A549 (cell line): ENCODE measurements at regions not wholly inside any gene's neighbourhood (a gene's known extent, or its start where the extent isn't known, plus 50 kb on each side); places are given as distances from the start of the nearest gene placed in this dataset.

Experiments
- ATAC-seq, 2 experiments: fragments of 200-7000 bp in 1 of 2; fragments of >200 bp in 1 of 2; cut with Nextera tagmentation in 1 of 2; cut with Tn5 transposase in 1 of 2; 3 replicates each; pipeline versions ENCODE4 v1.8.0 to v1.9.1; 2018 to 2020; ENCODE audit warnings: mild to moderate bottlenecking in 1 of 2, moderate library complexity in 1 of 2
- CTCF ChIA-PET: fragments of 300-600 bp; sonication (Branson Sonifier 250); formaldehyde crosslinking; extraction: SDS; loops from one replicate; lab custom pipeline; 2021; ENCODE audit warnings: antibody characterized with exemption, inconsistent platforms; lab: Yijun Ruan, JAX
- POLR2A ChIA-PET: fragments of 350-600 bp; formaldehyde crosslinking; extraction: SDS; loops from one replicate; lab custom pipeline; 2021; ENCODE audit warnings: antibody characterized with exemption, inconsistent platforms; lab: Yijun Ruan, JAX
- DNase-seq, 2 experiments: peaks; one replicate each; pipeline versions ENCODE4 v3.0.0 to v3.0.0-alpha.2; 2011 to 2016; ENCODE audit warnings: low read depth in 1 of 2, low spot score in 1 of 2
- FAIRE-seq: peaks from 2 replicates; lab custom pipeline; 2011; peaks lifted over from hg19 to GRCh38; lab: Jason Lieb, UNC
- H3K27ac ChIP-seq, 2 experiments: fragments of >200 bp; sonication (Bioruptor Twin); formaldehyde crosslinking; 3 replicates each; pipeline ENCODE4 v1.5.1; 2016 to 2017
- H3K4me1 ChIP-seq: fragments of >200 bp; sonication (Bioruptor Twin); formaldehyde crosslinking; 3 replicates; pipeline ENCODE4 v1.6.1; 2016
- H3K4me2 ChIP-seq: fragments of >200 bp; sonication (Bioruptor Twin); formaldehyde crosslinking; 3 replicates; pipeline ENCODE4 v1.6.1; 2016
- H3K4me3 ChIP-seq: fragments of >200 bp; sonication (Bioruptor Twin); formaldehyde crosslinking; 3 replicates; pipeline ENCODE4 v1.5.1; 2016
- H3K9me3 ChIP-seq: fragments of >200 bp; sonication (Bioruptor Twin); formaldehyde crosslinking; 3 replicates; pipeline ENCODE4 v1.6.1; 2016
- BHLHE40 ChIP-seq: IDR thresholded peaks from 2 replicates; pipeline ENCODE4 v1.6.1; 2012; ENCODE audit warnings: low read depth, low read length, inconsistent platforms
- CHD2 ChIP-seq: fragments of 150-350 bp; IDR thresholded peaks from 2 replicates; pipeline ENCODE4 v1.6.1; 2014; ENCODE audit warnings: low read length; ENCODE audit not compliant: partially characterized antibody
- CHD4 ChIP-seq: fragments of 200-600 bp; sonication (generic); IDR thresholded peaks from 2 replicates; pipeline ENCODE4 v1.6.1; 2016; ENCODE audit warnings: antibody characterized with exemption, mild to moderate bottlenecking, borderline replicate concordance
- EHMT2 ChIP-seq: fragments of 200-600 bp; sonication (generic); IDR thresholded peaks from 2 replicates; pipeline ENCODE4 v1.6.1; 2016; ENCODE audit warnings: antibody characterized with exemption, low read depth, mild to moderate bottlenecking, moderate library complexity
- EP300 ChIP-seq, 2 experiments: fragments of >200 bp; sonication (Bioruptor Twin); formaldehyde crosslinking; IDR thresholded peaks; 2 replicates in 1 of 2; 3 replicates in 1 of 2; pipeline ENCODE4 v1.6.1; 2016 to 2017
- ESRRA ChIP-seq: fragments of 150-350 bp; IDR thresholded peaks from 2 replicates; pipeline ENCODE4 v1.6.1; 2014; ENCODE audit warnings: mild to moderate bottlenecking, low read length, borderline replicate concordance
- FOXS1 ChIP-seq: fragments of 250-450 bp; sonication (Bioruptor Pico); IDR thresholded peaks from 2 replicates; pipeline ENCODE4 v1.5.0; 2020; ENCODE audit warnings: mild to moderate bottlenecking, moderate library complexity
- GATA3 ChIP-seq: IDR thresholded peaks from 2 replicates; pipeline ENCODE4 v1.6.1; 2012; ENCODE audit warnings: borderline replicate concordance
- HEYL ChIP-seq: fragments of 250-450 bp; sonication (Bioruptor Pico); IDR thresholded peaks from 2 replicates; pipeline ENCODE4 v1.8.0; 2021; ENCODE audit warnings: mild to moderate bottlenecking, moderate library complexity
- HOXA7 ChIP-seq: fragments of 250-450 bp; sonication (Bioruptor Pico); IDR thresholded peaks from 2 replicates; pipeline ENCODE4 v1.5.0; 2020; ENCODE audit warnings: mild to moderate bottlenecking, moderate library complexity
- JUN ChIP-seq, 2 experiments: fragments of >200 bp; sonication (Bioruptor Twin); formaldehyde crosslinking; IDR thresholded peaks; 2 replicates in 1 of 2; 3 replicates in 1 of 2; pipeline ENCODE4 v1.6.1; 2016 to 2017
- KDM5A ChIP-seq: fragments of 200-600 bp; sonication (generic); IDR thresholded peaks from 2 replicates; pipeline ENCODE4 v1.6.1; 2016; ENCODE audit warnings: antibody characterized with exemption, mild to moderate bottlenecking
- MAFK ChIP-seq: fragments of 450-650 bp; IDR thresholded peaks from 2 replicates; pipeline ENCODE4 v1.6.1; 2014; ENCODE audit not compliant: partially characterized antibody
- MAZ ChIP-seq: fragments of 150-350 bp; IDR thresholded peaks from 2 replicates; pipeline ENCODE4 v1.6.1; 2014; ENCODE audit warnings: antibody characterized with exemption, low read depth, low read length, borderline replicate concordance
- NFE2L2 ChIP-seq: fragments of 150-350 bp; conservative IDR thresholded peaks from 2 replicates; pipeline ENCODE4 v1.6.1; 2014; ENCODE audit warnings: low read length
- NPAS2 ChIP-seq: fragments of 250-450 bp; sonication (Bioruptor Pico); IDR thresholded peaks from 2 replicates; pipeline ENCODE4 v1.8.0; 2022; ENCODE audit warnings: mild to moderate bottlenecking, moderate library complexity, borderline replicate concordance
- PHF8 ChIP-seq: fragments of 200-600 bp; sonication (generic); IDR thresholded peaks from 2 replicates; pipeline ENCODE4 v1.6.1; 2016; ENCODE audit warnings: low read depth, mild to moderate bottlenecking, antibody characterized with exemption, moderate library complexity, borderline replicate concordance
- POLR2A ChIP-seq: IDR thresholded peaks from 2 replicates; pipeline ENCODE4 v1.6.1; 2012; ENCODE audit warnings: mild to moderate bottlenecking, low read length
- POLR2AphosphoS2 ChIP-seq: conservative IDR thresholded peaks from 2 replicates; pipeline ENCODE4 v1.6.1; 2012; ENCODE audit warnings: low read length, improper control_type of control experiment, inconsistent platforms
- RCOR1 ChIP-seq: fragments of 150-350 bp; IDR thresholded peaks from 2 replicates; pipeline ENCODE4 v1.6.1; 2014; ENCODE audit warnings: antibody characterized with exemption, low read length, low read depth
- SREBF2 ChIP-seq: fragments of 450-650 bp; IDR thresholded peaks from 2 replicates; pipeline ENCODE4 v1.6.1; 2014; ENCODE audit warnings: mild to moderate bottlenecking, moderate library complexity
- TP53 ChIP-seq: fragments of 250-450 bp; sonication (Bioruptor Pico); IDR thresholded peaks from 2 replicates; pipeline ENCODE4 v1.5.0; 2021; ENCODE audit warnings: mild to moderate bottlenecking, moderate library complexity
- ZNF302 ChIP-seq: fragments of 250-450 bp; sonication (Bioruptor Pico); IDR thresholded peaks from 2 replicates; pipeline ENCODE4 v1.9.0; 2021; ENCODE audit warnings: inconsistent platforms, mild to moderate bottlenecking, moderate library complexity
- WGBS: methylation state at CpG from one replicate; pipeline ENCODE4 v1.1.6; 2017; ENCODE audit errors: missing lambda C conversion rate; 5-methylcytosine and 5-hydroxymethylcytosine counted together
- TF ChIP-seq, protein P1 (sequence below): fragments of >200 bp; sonication (Bioruptor Twin); formaldehyde crosslinking; IDR thresholded peaks from 3 replicates; pipeline ENCODE4 v1.5.1; 2016
- TF ChIP-seq, protein P2 (sequence below): fragments of 250-450 bp; sonication (Bioruptor Pico); IDR thresholded peaks from 2 replicates; pipeline ENCODE4 v1.5.0; 2020; ENCODE audit warnings: low read depth, mild to moderate bottlenecking, moderate library complexity
- TF ChIP-seq, protein P3 (sequence below): fragments of >200 bp; sonication (Bioruptor Twin); formaldehyde crosslinking; IDR thresholded peaks from 3 replicates; pipeline ENCODE4 v1.6.1; 2016
- TF ChIP-seq, protein P4 (sequence below): IDR thresholded peaks from 2 replicates; pipeline ENCODE4 v1.6.1; 2012
- TF ChIP-seq, protein P5 (sequence below): IDR thresholded peaks from 2 replicates; pipeline ENCODE4 v1.6.1; 2012; ENCODE audit warnings: low read depth, borderline replicate concordance

DNA sequence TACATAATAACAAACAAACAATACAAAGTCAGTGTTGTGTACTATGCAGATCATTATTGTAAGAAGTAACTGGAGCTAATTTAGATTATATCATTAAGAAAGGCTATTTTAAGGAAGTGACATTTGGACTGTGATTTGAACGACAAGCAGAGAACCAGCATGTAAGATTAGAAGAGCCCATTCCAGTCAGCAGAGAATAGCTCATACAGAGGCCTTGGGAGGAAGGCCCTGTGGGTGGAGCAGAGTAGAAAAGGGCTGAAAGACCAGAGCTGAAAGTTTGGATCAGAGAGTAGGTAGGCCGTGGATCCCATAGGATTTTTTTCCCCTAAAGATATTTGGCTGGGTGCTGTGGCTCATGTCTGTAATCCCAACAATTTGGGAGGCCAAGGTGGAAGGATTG, 190.1 kb downstream of the OMA1 start:
- ChIA-PET CTCF (no interaction called here), POLR2A (no interaction called here)
- Histone ChIP-seq H3K4me2 (no peak overlapping the region), H3K4me3 (no peak overlapping the region), H3K9me3 (no peaks in the 10 kb centered on the region), H3K4me1 (peaks cover 4% of the 10 kb centered on the region; the same call in 2 of the 3 replicates), H3K27ac (no peak overlapping the region)
- DNase-seq (no peak), FAIRE-seq (no peak), ATAC-seq (no peak)
- TF ChIP-seq NPAS2 (CRISPR knock-in tag) (no peak), ZNF302 (no peak), TP53 (CRISPR knock-in tag) (no peak), MAFK (no peak), SREBF2 (no peak), NFE2L2 (no peak), PHF8 (no peak), POLR2A (no peak), CHD4 (no peak), ESRRA (no peak), KDM5A (no peak), RCOR1 (no peak), FOXS1 (CRISPR knock-in tag) (no peak), BHLHE40 (no peak)
- TF ChIP-seq, protein P1, sequence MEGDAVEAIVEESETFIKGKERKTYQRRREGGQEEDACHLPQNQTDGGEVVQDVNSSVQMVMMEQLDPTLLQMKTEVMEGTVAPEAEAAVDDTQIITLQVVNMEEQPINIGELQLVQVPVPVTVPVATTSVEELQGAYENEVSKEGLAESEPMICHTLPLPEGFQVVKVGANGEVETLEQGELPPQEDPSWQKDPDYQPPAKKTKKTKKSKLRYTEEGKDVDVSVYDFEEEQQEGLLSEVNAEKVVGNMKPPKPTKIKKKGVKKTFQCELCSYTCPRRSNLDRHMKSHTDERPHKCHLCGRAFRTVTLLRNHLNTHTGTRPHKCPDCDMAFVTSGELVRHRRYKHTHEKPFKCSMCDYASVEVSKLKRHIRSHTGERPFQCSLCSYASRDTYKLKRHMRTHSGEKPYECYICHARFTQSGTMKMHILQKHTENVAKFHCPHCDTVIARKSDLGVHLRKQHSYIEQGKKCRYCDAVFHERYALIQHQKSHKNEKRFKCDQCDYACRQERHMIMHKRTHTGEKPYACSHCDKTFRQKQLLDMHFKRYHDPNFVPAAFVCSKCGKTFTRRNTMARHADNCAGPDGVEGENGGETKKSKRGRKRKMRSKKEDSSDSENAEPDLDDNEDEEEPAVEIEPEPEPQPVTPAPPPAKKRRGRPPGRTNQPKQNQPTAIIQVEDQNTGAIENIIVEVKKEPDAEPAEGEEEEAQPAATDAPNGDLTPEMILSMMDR = no peak
- TF ChIP-seq, protein P2, sequence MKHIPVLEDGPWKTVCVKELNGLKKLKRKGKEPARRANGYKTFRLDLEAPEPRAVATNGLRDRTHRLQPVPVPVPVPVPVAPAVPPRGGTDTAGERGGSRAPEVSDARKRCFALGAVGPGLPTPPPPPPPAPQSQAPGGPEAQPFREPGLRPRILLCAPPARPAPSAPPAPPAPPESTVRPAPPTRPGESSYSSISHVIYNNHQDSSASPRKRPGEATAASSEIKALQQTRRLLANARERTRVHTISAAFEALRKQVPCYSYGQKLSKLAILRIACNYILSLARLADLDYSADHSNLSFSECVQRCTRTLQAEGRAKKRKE (CRISPR knock-in tag) = no peak
- WGBS = 25% methylated on average over 2 of the region's 2 CpGs

DNA sequence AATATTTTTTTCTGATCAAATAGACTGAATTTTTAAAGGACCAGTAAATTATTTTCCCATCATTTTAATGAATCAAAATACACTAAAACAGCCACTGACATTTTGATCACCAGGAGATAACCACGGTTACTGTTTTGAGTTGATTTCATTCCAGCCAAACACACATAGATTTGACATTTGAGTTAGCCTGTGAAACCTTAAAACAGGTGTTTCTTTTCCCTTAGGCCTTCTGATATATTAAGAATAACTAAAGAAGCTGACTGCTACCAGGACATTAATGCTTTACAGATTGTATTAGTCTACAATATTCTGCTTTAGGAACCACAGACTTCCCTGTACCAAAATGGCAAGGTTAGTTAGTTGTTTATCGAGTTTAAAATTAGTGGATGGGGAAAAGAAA, 193.4 kb downstream of the OMA1 start:
- ATAC-seq (no peak), DNase-seq (no peak)

DNA sequence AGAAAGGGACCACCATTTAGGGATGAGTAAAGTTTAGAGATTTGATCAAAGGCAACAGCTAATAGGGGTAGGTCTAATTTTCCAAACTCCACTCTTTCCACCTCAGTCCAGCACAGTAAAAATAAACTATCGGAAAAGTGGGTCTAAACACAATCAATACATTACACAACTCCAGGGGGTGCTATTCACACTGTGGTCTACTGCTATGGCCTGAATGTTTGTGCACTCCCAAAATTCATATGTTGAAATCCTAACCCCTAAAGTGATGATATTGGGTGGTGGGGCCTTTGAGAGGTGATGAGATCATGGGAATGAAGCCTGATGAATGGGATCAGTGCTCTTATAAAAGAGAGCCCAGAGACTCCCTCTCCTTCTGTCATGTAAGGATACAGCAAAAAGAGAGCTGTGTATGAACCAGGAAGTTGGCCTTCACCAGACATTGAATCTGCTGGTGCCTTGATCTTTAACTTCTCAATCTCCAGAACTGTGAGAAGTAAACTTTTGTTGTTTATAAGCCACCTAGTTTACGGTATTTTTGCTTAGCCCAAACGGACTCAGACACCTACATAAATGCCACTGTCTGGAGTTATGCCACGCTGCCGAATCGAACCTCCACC, 193.9 kb downstream of the OMA1 start:
- CTCF ChIA-PET = no interaction called here
- WGBS = 23% methylated on average over 6 of the region's 6 CpGs
- no peak for FAIRE-seq
- TF ChIP-seq, protein P3, sequence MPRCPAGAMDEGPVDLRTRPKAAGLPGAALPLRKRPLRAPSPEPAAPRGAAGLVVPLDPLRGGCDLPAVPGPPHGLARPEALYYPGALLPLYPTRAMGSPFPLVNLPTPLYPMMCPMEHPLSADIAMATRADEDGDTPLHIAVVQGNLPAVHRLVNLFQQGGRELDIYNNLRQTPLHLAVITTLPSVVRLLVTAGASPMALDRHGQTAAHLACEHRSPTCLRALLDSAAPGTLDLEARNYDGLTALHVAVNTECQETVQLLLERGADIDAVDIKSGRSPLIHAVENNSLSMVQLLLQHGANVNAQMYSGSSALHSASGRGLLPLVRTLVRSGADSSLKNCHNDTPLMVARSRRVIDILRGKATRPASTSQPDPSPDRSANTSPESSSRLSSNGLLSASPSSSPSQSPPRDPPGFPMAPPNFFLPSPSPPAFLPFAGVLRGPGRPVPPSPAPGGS = no peak
- TF ChIP-seq EHMT2 = no peak
- no peak for TF ChIP-seq GATA3
- TF ChIP-seq, protein P1 = no peak
- TF ChIP-seq, protein P4, sequence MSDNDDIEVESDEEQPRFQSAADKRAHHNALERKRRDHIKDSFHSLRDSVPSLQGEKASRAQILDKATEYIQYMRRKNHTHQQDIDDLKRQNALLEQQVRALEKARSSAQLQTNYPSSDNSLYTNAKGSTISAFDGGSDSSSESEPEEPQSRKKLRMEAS = no peak
- TF ChIP-seq EP300 (IDR thresholded peaks at IDR 0.05) = no peak
- TF ChIP-seq, protein P5, sequence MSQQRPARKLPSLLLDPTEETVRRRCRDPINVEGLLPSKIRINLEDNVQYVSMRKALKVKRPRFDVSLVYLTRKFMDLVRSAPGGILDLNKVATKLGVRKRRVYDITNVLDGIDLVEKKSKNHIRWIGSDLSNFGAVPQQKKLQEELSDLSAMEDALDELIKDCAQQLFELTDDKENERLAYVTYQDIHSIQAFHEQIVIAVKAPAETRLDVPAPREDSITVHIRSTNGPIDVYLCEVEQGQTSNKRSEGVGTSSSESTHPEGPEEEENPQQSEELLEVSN = no peak
- TF ChIP-seq JUN (IDR thresholded peaks at IDR 0.05) = no peak
- no peak for TF ChIP-seq HOXA7 (CRISPR knock-in tag)
- no peak for TF ChIP-seq MAZ
- no peak for TF ChIP-seq CHD2
- no peak for TF ChIP-seq FOXS1 (CRISPR knock-in tag)
- TF ChIP-seq HEYL (CRISPR knock-in tag) = no peak
- no peak for TF ChIP-seq POLR2AphosphoS2

More for the DNA sequence above, 193.4 kb downstream of the OMA1 start:
- 3% methylated on average over 2 of the region's 2 CpGs for WGBS
- TF ChIP-seq BHLHE40 = no peak
- TF ChIP-seq, all 56 proteins: peak for 0
- ChIA-PET CTCF (no interaction called here), POLR2A (no interaction called here)
- peaks cover 4% of the 10 kb centered on the region; the same call in 2 of the 3 replicates for H3K4me1 ChIP-seq
- no peak overlapping the region for H3K27ac ChIP-seq
- H3K4me3 ChIP-seq = no peak overlapping the region
- FAIRE-seq = no peak
- no peaks in the 10 kb centered on the region for H3K9me3 ChIP-seq
- no peak overlapping the region for H3K4me2 ChIP-seq

More for the DNA sequence above, 193.9 kb downstream of the OMA1 start:
- no peak for DNase-seq
- H3K4me1 ChIP-seq = no peaks in the 10 kb centered on the region
- H3K4me2 ChIP-seq = no peak overlapping the region
- ATAC-seq = no peak
- POLR2A ChIA-PET = no interaction called here
- no peak overlapping the region for H3K4me3 ChIP-seq
- no peaks in the 10 kb centered on the region for H3K9me3 ChIP-seq
- H3K27ac ChIP-seq = no peak overlapping the region
